ES-I3 (cell line): ENCODE measurements at regions not wholly inside any gene's neighbourhood (a gene's known extent, or its start where the extent isn't known, plus 50 kb on each side); places are given as distances from the start of the nearest gene placed in this dataset.

Source experiments
- H3K36me3 ChIP-seq: 2 replicates; pipeline ENCODE4 v1.6.1; 2013; ENCODE audit warnings: mild to moderate bottlenecking, low read length, control low read depth, moderate library complexity; ENCODE audit not compliant: insufficient read depth
- H3K4me1 ChIP-seq: 2 replicates; pipeline ENCODE4 v1.6.1; 2013; ENCODE audit warnings: mild to moderate bottlenecking, control low read depth, low read length; ENCODE audit not compliant: insufficient read depth
- H3K9ac ChIP-seq: 2 replicates; pipeline ENCODE4 v1.6.1; 2013; ENCODE audit warnings: low read depth, mild to moderate bottlenecking, low read length, moderate library complexity
- H3K9me3 ChIP-seq: 2 replicates; pipeline ENCODE4 v1.6.1; 2013; ENCODE audit warnings: mild to moderate bottlenecking, low read length, moderate library complexity; ENCODE audit not compliant: control insufficient read depth, insufficient read depth

GRCh38 chr15:29435811-29436210, 166.2 kb upstream of the NSMCE3 start:
- H3K9me3 ChIP-seq = no peaks in the 10 kb centered on the region
- H3K36me3 ChIP-seq = no peaks in the 10 kb centered on the region
- H3K4me1 ChIP-seq = peaks cover 7% of the 10 kb centered on the region; the same call in 1 of the 2 replicates
- H3K9ac ChIP-seq = no peak overlapping the region

GRCh38 chr15:29434280-29434679, 164.7 kb upstream of the NSMCE3 start:
- H3K4me1 ChIP-seq = peaks cover 7% of the 10 kb centered on the region; the same call in 1 of the 2 replicates
- H3K9ac ChIP-seq = no peak overlapping the region
- no peaks in the 10 kb centered on the region for H3K36me3 ChIP-seq
- no peaks in the 10 kb centered on the region for H3K9me3 ChIP-seq

DNA sequence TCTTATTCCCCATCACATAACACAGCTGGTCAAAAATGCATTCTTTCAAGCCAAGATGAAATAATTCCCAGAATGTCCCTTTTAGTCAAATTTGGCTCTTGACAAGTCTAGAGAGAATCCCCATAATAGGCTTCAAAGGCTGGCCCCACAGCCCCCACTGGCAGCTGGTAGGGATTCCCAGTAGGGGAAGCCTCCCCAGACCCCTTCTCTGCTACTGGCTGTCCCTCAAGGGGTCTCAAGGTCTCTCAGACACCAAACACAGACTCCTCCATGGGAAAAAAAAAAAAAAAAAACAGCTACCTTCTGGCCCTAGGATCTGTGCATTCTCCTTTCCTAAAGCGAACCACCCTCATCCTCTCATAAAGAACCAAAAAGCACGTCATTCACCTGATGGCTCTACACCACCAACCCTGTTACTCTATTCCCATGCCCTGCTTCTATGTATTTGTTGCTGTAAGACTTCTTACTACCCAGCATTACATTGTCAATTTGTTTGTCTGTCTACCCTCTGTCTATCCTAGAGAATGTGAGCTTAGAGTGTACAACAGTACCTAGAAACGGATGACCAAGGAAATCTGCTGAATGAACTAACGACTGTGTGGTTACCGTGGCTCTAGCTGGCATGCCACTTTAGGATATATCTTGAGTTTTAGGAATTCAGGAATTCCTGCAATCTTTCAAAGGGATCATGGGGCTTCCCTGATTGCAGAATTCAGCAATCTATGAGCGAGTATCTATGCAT, 164.1 kb upstream of the NSMCE3 start:
- peaks cover 7% of the 10 kb centered on the region; the same call in 1 of the 2 replicates for H3K4me1 ChIP-seq
- H3K9ac ChIP-seq = no peak overlapping the region
- no peaks in the 10 kb centered on the region for H3K36me3 ChIP-seq

GRCh38 chr15:29433050-29433318, 163.4 kb upstream of the NSMCE3 start:
- Histone ChIP-seq H3K9ac (no peak overlapping the region), H3K9me3 (no peaks in the 10 kb centered on the region), H3K4me1 (peaks cover 7% of the 10 kb centered on the region; the same call in 1 of the 2 replicates), H3K36me3 (no peaks in the 10 kb centered on the region)

More for the DNA sequence above, 164.1 kb upstream of the NSMCE3 start:
- no peaks in the 10 kb centered on the region for H3K9me3 ChIP-seq

DNA sequence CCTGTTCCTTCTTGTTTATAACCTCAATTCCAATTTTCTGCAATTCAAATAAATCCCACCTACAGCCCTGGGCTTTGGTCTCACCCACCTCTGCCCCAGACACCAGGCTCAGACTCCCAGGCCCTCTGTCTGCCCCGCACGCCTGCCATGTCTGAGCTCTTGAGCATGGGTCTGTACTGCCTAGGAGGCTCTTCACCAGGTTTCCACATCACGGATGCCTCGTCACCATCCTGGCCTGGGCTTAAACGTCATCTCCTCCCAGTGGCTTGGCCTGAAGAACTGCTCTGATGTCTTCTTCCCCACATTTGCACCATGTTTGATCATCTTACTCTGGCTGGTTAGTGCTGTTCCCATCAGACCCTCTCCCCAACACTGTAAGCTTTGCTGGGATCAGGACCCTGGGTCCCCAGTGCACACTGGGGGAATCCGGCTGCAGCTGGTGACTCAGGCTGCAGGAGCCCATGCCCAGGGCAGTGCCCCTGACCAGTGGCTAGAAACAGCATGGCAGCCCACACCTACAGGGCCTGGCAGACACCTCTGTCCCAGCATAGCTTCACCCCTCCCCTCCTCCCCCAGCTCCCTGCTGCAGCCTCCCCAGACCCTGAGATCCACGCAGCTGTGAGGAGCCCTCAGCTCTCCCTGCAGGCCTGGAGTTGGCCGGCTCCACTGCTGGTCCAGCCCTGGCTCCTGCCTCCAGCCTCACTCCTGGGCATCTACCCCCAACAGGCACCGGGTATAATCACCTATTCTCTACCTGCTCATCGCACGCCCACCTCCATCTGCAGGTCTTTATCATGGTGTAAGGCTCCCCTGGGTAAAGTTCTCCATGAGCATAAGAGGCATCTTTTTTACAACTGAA, 162.8 kb upstream of the NSMCE3 start:
- H3K9ac ChIP-seq = no peak overlapping the region
- H3K4me1 ChIP-seq = peaks cover 7% of the 10 kb centered on the region; the same call in 1 of the 2 replicates
- H3K36me3 ChIP-seq = no peaks in the 10 kb centered on the region
- no peaks in the 10 kb centered on the region for H3K9me3 ChIP-seq

DNA sequence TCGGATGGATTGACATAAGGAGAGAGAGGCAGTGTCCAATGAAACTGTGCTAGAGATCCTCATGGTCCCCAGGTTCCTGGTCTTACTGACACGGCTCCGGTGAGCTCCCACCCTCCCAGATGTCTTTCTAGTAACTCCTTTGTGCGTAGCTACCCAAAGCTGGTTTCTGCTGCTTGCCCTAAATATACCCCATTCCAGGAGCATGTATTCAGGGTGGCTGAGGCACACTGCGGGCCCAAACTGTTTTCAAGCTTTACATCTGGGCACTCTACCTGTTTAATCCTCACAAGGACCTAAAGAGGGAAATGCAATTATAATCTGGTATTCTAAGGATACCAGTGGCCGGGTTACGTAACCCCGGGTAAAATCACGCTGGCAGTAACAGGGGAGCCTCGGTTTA, 161.2 kb upstream of the NSMCE3 start:
- Histone ChIP-seq H3K9me3 (no peaks in the 10 kb centered on the region), H3K4me1 (peaks cover 7% of the 10 kb centered on the region; the same call in 1 of the 2 replicates), H3K36me3 (no peaks in the 10 kb centered on the region), H3K9ac (no peak overlapping the region)

DNA sequence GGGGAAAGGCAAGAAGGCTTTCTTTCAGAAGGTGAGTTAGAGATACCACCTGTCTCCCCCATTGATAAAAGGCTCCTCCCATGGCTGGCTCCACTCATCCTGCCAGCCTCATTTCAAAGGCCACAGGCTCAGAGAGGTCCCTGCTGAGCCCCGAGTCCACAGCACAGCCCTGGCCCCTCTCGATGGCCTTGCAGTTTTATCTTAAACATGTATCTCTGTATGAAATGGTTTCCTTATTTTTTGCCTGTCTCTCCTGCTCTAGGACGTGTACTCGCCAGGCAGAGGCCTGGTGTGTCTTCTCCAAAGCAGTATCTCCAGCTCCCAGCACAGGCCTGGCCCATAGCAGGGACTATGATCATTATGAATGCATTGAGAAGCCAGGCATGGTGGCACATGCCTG, 160.5 kb upstream of the NSMCE3 start:
- H3K9me3 ChIP-seq = no peaks in the 10 kb centered on the region
- H3K36me3 ChIP-seq = no peaks in the 10 kb centered on the region
- no peak overlapping the region for H3K9ac ChIP-seq
- H3K4me1 ChIP-seq = peaks cover 7% of the 10 kb centered on the region; the same call in 1 of the 2 replicates

GRCh38 chr15:29429584-29429983, 160.0 kb upstream of the NSMCE3 start:
- Histone ChIP-seq H3K9me3 (no peaks in the 10 kb centered on the region), H3K36me3 (no peaks in the 10 kb centered on the region), H3K9ac (no peak overlapping the region), H3K4me1 (peaks cover 7% of the 10 kb centered on the region; the same call in 1 of the 2 replicates)

DNA sequence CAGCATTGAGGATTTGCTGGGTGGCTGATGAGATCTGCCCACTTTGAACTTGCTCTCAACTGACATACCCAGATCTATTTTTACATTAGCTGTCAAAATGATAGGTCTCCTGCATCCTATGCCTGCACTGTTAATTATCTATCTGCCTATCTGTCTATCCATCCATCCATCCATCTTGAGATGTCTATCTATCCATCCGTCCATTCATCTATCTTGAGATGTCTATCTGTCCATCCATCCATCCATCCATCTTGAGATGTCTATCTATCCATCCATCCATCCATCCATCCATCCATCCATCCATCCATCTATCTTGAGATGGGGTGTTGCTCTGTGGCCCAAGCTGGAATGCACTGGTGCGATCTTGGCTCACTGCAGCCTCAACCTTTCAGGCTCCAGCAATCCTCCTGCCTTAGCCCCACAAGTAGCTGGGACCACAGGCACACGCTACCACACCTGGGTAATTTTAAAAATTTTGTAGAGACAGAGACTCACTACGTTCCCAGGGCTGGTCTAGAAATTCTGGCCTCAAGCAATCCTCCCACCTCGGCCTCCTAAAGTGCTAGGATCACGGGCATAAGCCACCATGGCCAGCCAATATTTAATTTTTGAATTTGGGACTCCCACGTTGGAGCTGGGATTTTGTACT, 159.4 kb upstream of the NSMCE3 start:
- Histone ChIP-seq H3K4me1 (peaks cover 3% of the 10 kb centered on the region; the same call in 1 of the 2 replicates), H3K36me3 (no peaks in the 10 kb centered on the region)

GRCh38 chr15:29425864-29426263, 156.2 kb upstream of the NSMCE3 start:
- Histone ChIP-seq H3K36me3 (no peaks in the 10 kb centered on the region), H3K9me3 (no peaks in the 10 kb centered on the region), H3K9ac (no peak overlapping the region), H3K4me1 (no peaks in the 10 kb centered on the region)

More for the DNA sequence above, 159.4 kb upstream of the NSMCE3 start:
- no peaks in the 10 kb centered on the region for H3K9me3 ChIP-seq
- no peak overlapping the region for H3K9ac ChIP-seq

DNA sequence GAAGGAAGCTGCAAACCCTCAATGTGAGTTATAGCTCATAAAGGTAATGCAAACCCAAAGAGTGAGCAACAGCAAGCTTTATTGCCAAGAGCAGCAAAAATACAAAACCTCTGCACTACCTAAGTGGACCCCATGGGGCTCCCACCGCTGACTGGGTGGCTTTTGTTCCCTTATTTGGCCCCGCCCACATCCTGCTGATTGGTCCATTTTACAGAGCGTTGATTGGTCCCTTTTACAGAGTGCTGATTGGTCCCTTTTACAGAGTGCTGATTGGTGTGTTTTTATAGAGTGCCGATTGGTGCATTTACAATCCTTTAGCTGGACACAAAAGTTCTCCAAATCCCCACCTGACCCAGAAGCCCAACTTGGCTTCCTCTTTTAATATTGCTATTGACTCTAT, 154.5 kb upstream of the NSMCE3 start:
- no peaks in the 10 kb centered on the region for H3K36me3 ChIP-seq
- no peaks in the 10 kb centered on the region for H3K9me3 ChIP-seq
- H3K9ac ChIP-seq = no peak overlapping the region
- peaks cover 8% of the 10 kb centered on the region; the same call in 1 of the 2 replicates for H3K4me1 ChIP-seq

- Histone ChIP-seq H3K36me3 (no peaks in the 10 kb centered on the region), H3K4me1 (peaks cover 8% of the 10 kb centered on the region; the same call in 1 of the 2 replicates), H3K9ac (no peak overlapping the region), H3K9me3 (no peaks in the 10 kb centered on the region)
These were observed 153.0 kb upstream of the NSMCE3 start for GRCh38 chr15:29422606-29423005.

DNA sequence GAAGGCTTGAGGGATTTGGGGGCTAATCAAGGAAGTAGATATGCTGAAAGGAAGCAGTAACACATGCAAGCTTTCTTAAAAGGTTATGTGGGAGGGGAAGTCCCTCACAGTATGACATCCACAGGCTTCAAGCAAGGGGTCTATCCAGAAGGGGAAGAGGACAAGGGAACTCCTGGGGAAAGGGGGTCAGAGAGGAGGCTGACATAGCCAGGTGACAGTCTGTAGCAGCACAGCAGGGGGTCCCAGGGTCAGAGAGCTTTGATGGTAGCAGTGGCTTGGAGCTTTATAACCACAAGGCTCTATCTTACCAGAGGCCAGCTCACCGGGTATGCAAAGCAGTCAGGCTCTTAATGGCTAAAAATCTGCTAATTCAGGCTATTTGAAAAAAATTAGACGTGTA, 150.6 kb upstream of the NSMCE3 start:
- Histone ChIP-seq H3K4me1 (peaks cover 8% of the 10 kb centered on the region; the same call in 1 of the 2 replicates), H3K9ac (no peak overlapping the region), H3K9me3 (no peaks in the 10 kb centered on the region), H3K36me3 (no peaks in the 10 kb centered on the region)

GRCh38 chr15:29418931-29419330, 149.3 kb upstream of the NSMCE3 start:
- Histone ChIP-seq H3K9me3 (no peaks in the 10 kb centered on the region), H3K4me1 (peaks cover 8% of the 10 kb centered on the region; the same call in 1 of the 2 replicates), H3K9ac (no peak overlapping the region), H3K36me3 (no peaks in the 10 kb centered on the region)
